ENCODE measurements at regions not wholly inside any gene's neighbourhood (a gene's known extent, or its start where the extent isn't known, plus 50 kb on each side); places are given as distances from the start of the nearest gene placed in this dataset.

DNA sequence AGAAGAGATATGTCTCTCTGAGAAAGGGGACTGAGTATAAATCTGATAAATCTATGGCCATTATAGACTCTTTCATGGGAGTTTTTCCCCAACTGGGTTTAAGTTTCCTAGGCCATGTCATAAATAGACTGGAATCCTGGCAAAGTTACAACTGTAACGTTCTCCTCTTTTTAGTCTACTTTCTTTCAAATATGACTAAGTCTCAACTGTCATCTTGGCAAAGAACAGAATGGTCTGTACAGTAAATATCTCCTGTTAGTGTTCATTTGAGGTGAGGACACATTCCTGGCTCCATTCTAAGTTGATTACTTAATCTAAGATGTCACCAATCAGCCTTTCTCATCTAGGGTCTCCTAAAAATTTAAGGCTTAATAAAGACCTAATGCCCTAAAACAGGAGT is 300.5 kb downstream of the BRINP2 start:
- no peak overlapping the region for H3K27ac ChIP-seq (ENCODE audit: low read length)
- in situ Hi-C loops (cut with HindIII; ENCODE audit: low pct_unique_long_range_greater_than_20kb, low sequenced_read_pairs) (no loop called here), intact Hi-C loops (cut with micrococcal nuclease; ENCODE audit: unreplicated experiment) (no loop called here)
- no peaks in the 10 kb centered on the region for H3K9me3 ChIP-seq (ENCODE audit: control insufficient read depth, insufficient read depth, low read depth, low read length)
- ChIA-PET POLR2A (no interaction called here), CTCF (no interaction called here)
- BruUV-seq (replicated peaks), result no TSS peak
- H3K36me3 ChIP-seq (ENCODE audit: control insufficient read depth, insufficient read depth, low read length), result no peaks in the 10 kb centered on the region
- no peaks in the 10 kb centered on the region for H3K27me3 ChIP-seq (ENCODE audit: control insufficient read depth, insufficient read depth, low read length)
- no peaks in the 10 kb centered on the region for H3K4me1 ChIP-seq (ENCODE audit: control insufficient read depth, insufficient read depth, low read length)
- DNase-seq (ENCODE audit: low read depth, low spot score) (no peak), ATAC-seq (no peak)
- no peak overlapping the region for H3K4me3 ChIP-seq (ENCODE audit: low read depth in 2 of 2, low read length in 2 of 2)
- TF ChIP-seq, protein P1, sequence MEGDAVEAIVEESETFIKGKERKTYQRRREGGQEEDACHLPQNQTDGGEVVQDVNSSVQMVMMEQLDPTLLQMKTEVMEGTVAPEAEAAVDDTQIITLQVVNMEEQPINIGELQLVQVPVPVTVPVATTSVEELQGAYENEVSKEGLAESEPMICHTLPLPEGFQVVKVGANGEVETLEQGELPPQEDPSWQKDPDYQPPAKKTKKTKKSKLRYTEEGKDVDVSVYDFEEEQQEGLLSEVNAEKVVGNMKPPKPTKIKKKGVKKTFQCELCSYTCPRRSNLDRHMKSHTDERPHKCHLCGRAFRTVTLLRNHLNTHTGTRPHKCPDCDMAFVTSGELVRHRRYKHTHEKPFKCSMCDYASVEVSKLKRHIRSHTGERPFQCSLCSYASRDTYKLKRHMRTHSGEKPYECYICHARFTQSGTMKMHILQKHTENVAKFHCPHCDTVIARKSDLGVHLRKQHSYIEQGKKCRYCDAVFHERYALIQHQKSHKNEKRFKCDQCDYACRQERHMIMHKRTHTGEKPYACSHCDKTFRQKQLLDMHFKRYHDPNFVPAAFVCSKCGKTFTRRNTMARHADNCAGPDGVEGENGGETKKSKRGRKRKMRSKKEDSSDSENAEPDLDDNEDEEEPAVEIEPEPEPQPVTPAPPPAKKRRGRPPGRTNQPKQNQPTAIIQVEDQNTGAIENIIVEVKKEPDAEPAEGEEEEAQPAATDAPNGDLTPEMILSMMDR (IDR thresholded peaks at IDR 0.05), result no peak
- TF ChIP-seq TCF7L2 (IDR thresholded peaks at IDR 0.05; ENCODE audit: low read depth, low read length) (no peak), POLR2AphosphoS5 (IDR thresholded peaks at IDR 0.05; ENCODE audit: low read depth, low read length) (no peak), SIN3A (IDR thresholded peaks at IDR 0.05; ENCODE audit: borderline replicate concordance, insufficient read depth, low read depth, low read length) (no peak)
- TF ChIP-seq, protein P2, sequence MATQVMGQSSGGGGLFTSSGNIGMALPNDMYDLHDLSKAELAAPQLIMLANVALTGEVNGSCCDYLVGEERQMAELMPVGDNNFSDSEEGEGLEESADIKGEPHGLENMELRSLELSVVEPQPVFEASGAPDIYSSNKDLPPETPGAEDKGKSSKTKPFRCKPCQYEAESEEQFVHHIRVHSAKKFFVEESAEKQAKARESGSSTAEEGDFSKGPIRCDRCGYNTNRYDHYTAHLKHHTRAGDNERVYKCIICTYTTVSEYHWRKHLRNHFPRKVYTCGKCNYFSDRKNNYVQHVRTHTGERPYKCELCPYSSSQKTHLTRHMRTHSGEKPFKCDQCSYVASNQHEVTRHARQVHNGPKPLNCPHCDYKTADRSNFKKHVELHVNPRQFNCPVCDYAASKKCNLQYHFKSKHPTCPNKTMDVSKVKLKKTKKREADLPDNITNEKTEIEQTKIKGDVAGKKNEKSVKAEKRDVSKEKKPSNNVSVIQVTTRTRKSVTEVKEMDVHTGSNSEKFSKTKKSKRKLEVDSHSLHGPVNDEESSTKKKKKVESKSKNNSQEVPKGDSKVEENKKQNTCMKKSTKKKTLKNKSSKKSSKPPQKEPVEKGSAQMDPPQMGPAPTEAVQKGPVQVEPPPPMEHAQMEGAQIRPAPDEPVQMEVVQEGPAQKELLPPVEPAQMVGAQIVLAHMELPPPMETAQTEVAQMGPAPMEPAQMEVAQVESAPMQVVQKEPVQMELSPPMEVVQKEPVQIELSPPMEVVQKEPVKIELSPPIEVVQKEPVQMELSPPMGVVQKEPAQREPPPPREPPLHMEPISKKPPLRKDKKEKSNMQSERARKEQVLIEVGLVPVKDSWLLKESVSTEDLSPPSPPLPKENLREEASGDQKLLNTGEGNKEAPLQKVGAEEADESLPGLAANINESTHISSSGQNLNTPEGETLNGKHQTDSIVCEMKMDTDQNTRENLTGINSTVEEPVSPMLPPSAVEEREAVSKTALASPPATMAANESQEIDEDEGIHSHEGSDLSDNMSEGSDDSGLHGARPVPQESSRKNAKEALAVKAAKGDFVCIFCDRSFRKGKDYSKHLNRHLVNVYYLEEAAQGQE (IDR thresholded peaks at IDR 0.05; ENCODE audit: insufficient read depth in 1 of 2, low read depth in 2 of 2, low read length in 1 of 2), result no peak

DNA sequence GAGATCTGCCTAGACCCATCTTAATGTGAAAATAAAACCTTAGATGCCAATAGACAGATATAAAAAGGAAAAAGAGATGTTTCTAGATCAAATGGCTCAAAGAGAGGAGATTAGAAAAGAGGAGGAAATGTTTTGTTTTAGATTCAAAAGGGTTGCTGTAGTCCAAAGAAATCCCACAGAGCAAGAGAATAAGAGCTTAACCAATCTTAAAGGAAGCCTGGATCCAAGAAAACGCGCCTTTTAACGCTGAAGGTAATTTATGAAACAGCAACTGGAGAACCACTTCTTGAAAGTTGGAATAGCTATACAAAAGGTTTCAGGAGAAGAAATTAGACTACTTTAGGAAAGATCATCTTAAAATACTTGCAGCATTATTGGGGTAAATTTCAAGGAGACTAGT is 298.8 kb downstream of the BRINP2 start:
- H3K4me1 ChIP-seq (ENCODE audit: control insufficient read depth, insufficient read depth, low read length), result no peaks in the 10 kb centered on the region
- ATAC-seq (no peak), DNase-seq (ENCODE audit: low read depth, low spot score) (no peak)
- H3K9me3 ChIP-seq (ENCODE audit: control insufficient read depth, insufficient read depth, low read depth, low read length), result no peaks in the 10 kb centered on the region
- intact Hi-C loops (cut with micrococcal nuclease; ENCODE audit: unreplicated experiment), result no loop called here
- H3K27me3 ChIP-seq (ENCODE audit: control insufficient read depth, insufficient read depth, low read length), result no peaks in the 10 kb centered on the region
- ChIA-PET CTCF (no interaction called here), POLR2A (no interaction called here)
- no peak overlapping the region for H3K4me3 ChIP-seq (ENCODE audit: low read depth in 2 of 2, low read length in 2 of 2)
- BruUV-seq (replicated peaks), result no TSS peak
- no peaks in the 10 kb centered on the region for H3K36me3 ChIP-seq (ENCODE audit: control insufficient read depth, insufficient read depth, low read length)
- H3K27ac ChIP-seq (ENCODE audit: low read length), result no peak overlapping the region
- in situ Hi-C loops (cut with HindIII; ENCODE audit: low pct_unique_long_range_greater_than_20kb, low sequenced_read_pairs), result no loop called here
- TF ChIP-seq, protein P1 (IDR thresholded peaks at IDR 0.05), result no peak
- no peak for TF ChIP-seq POLR2AphosphoS5 (IDR thresholded peaks at IDR 0.05; ENCODE audit: low read depth, low read length)
- no peak for TF ChIP-seq TCF7L2 (IDR thresholded peaks at IDR 0.05; ENCODE audit: low read depth, low read length)
- TF ChIP-seq SIN3A (IDR thresholded peaks at IDR 0.05; ENCODE audit: borderline replicate concordance, insufficient read depth, low read depth, low read length), result no peak
- TF ChIP-seq, protein P2 (IDR thresholded peaks at IDR 0.05; ENCODE audit: insufficient read depth in 1 of 2, low read depth in 2 of 2, low read length in 1 of 2), result no peak

Measured in Panc1 (cell line).